Upper lobe of right lung (tissue), 1 donor: ENCODE measurements at regions not wholly inside any gene's neighbourhood (a gene's known extent, or its start where the extent isn't known, plus 50 kb on each side); places are given as distances from the start of the nearest gene placed in this dataset.
A peak's percentile ranks its signal among the peaks of the same experiment; 100 is the strongest.

Experiments
- ATAC-seq: fragments of 200-7000 bp; cut with Tn5 transposase; one replicate; pipeline ENCODE4 v1.9.1; 2020; ENCODE audit warnings: mild to moderate bottlenecking, moderate library complexity
- DNase-seq: peaks from one replicate; pipeline ENCODE4 v3.0.0-alpha.2; 2020
- H3K27ac ChIP-seq: fragments of 200-600 bp; one replicate; pipeline ENCODE4 v1.8.0; 2022
- H3K27me3 ChIP-seq: fragments of 200-600 bp; one replicate; pipeline ENCODE4 v1.8.0; 2022; ENCODE audit warnings: mild to moderate bottlenecking
- H3K36me3 ChIP-seq: fragments of 200-600 bp; one replicate; pipeline ENCODE4 v1.8.0; 2022
- H3K4me1 ChIP-seq: fragments of 200-600 bp; one replicate; pipeline ENCODE4 v1.8.0; 2022
- H3K4me3 ChIP-seq: fragments of 200-600 bp; one replicate; pipeline ENCODE4 v1.8.0; 2022; ENCODE audit warnings: mild to moderate bottlenecking
- H3K9me3 ChIP-seq: fragments of 200-600 bp; one replicate; pipeline ENCODE4 v1.8.0; 2022
- intact Hi-C: fragments of 100-400 bp; cut with DNase I; formaldehyde crosslinking; loops from one replicate; pipeline ENCODE4 v1.11.0; 2022
- TF ChIP-seq, protein P1 (sequence below): fragments of 200-600 bp; IDR thresholded peaks from one replicate; pipeline ENCODE4 v1.8.0; 2022; ENCODE audit warnings: antibody characterized with exemption
- donor health status: DM: no; HTN: yes; CAD: no; lungs with severe emphysema.

DNA sequence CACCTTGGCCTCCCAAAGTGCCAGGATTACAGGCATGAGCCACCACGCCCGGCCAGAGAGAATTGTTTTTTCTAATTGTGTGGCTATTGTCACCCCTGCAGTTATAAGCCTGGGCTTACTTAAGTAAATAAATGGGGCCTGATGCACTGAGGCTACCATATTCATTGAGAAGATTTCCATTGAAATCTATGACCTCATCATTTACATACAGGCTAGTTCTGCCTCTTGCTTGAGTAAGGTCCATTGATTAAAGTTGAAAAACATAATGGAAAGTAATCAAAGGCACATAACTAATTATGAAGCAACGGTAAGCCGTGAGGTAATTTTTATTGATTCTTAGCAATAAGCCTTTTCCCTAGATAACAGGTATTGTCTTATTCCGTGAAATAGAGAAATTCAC, 788.9 kb downstream of the ADGRL2 start:
- no peaks in the 10 kb centered on the region for H3K36me3 ChIP-seq
- no peaks in the 10 kb centered on the region for H3K27me3 ChIP-seq
- H3K4me1 ChIP-seq: no peaks in the 10 kb centered on the region
- H3K27ac ChIP-seq: no peak overlapping the region
- DNase-seq: no peak
- intact Hi-C loops: no loop called here
- TF ChIP-seq, protein P1, sequence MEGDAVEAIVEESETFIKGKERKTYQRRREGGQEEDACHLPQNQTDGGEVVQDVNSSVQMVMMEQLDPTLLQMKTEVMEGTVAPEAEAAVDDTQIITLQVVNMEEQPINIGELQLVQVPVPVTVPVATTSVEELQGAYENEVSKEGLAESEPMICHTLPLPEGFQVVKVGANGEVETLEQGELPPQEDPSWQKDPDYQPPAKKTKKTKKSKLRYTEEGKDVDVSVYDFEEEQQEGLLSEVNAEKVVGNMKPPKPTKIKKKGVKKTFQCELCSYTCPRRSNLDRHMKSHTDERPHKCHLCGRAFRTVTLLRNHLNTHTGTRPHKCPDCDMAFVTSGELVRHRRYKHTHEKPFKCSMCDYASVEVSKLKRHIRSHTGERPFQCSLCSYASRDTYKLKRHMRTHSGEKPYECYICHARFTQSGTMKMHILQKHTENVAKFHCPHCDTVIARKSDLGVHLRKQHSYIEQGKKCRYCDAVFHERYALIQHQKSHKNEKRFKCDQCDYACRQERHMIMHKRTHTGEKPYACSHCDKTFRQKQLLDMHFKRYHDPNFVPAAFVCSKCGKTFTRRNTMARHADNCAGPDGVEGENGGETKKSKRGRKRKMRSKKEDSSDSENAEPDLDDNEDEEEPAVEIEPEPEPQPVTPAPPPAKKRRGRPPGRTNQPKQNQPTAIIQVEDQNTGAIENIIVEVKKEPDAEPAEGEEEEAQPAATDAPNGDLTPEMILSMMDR: no peak
- H3K9me3 ChIP-seq: no peaks in the 10 kb centered on the region
- ATAC-seq: no peak
- H3K4me3 ChIP-seq: no peak overlapping the region

DNA sequence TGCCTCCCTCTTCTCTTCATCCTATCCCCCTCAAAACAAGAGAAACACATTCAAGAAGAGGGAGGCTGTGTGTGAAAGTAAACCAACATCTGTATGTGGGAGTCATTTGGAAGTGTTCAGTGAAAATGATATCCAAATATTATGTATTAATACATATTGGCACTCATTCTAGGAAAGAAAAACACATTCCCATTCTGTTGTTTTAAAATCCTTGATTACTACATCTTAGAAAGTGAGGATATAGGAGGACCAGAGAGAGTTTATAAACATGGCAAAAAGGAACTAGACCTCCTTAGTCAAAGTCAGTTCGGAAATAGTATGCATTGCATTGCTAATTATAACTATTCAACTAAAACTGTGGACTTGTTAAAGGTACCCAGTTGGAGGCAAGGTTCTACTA, 786.6 kb downstream of the ADGRL2 start:
- no peak for ATAC-seq
- no peak overlapping the region for H3K4me3 ChIP-seq
- no peaks in the 10 kb centered on the region for H3K9me3 ChIP-seq
- intact Hi-C loops: no loop called here
- H3K27ac ChIP-seq: no peak overlapping the region
- TF ChIP-seq, protein P1: no peak
- no peaks in the 10 kb centered on the region for H3K36me3 ChIP-seq
- H3K4me1 ChIP-seq: no peaks in the 10 kb centered on the region
- no peak for DNase-seq
- H3K27me3 ChIP-seq: no peaks in the 10 kb centered on the region

DNA sequence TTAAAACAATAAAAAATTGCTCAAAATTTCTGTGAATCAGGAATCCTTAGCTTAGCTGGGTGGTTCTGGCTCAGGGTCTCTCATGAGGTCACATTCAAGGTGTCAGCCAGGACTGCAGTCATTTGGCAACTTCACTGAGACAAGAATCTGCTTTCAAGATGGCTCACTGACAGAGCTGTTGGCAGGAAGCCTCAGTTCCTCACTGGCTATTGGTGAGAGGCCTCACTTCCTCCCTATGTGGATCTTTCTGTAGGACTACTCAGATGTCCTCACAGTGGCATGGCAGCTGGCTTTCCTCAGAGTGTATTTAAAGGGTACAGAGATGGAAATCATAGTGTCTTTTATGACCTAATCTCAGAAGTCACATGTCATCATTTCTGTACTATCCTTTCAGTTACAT, 785.7 kb downstream of the ADGRL2 start:
- Histone ChIP-seq H3K4me3 (no peak overlapping the region), H3K27me3 (no peaks in the 10 kb centered on the region), H3K9me3 (no peaks in the 10 kb centered on the region), H3K27ac (no peak overlapping the region), H3K4me1 (no peaks in the 10 kb centered on the region), H3K36me3 (no peaks in the 10 kb centered on the region)
- DNase-seq: no peak
- intact Hi-C loops: no loop called here
- TF ChIP-seq, protein P1: no peak
- ATAC-seq: peak; percentile 40

DNA sequence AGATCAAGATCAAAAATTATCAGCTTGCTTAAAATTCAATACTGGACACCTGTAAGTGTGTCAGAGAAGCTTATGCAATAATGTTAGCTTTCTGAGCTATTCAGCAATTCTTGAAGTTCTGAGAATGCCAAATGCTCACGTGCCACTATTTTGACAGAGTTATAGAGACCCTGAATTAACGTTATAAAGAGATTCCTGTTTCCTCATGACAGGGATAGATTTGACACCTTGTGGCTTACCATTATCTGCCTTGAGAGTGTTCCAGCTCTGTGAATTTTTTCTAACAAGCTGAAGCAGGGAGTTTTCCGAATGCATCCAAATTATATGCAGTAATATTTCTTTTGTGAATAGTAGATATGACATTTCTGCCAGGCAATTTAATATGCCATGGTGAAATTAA, 781.6 kb downstream of the ADGRL2 start:
- TF ChIP-seq, protein P1: no peak
- Histone ChIP-seq H3K27ac (no peak overlapping the region), H3K36me3 (no peaks in the 10 kb centered on the region), H3K4me1 (no peaks in the 10 kb centered on the region), H3K9me3 (no peaks in the 10 kb centered on the region), H3K4me3 (no peak overlapping the region), H3K27me3 (no peaks in the 10 kb centered on the region)
- DNase-seq (no peak), ATAC-seq (no peak)
- intact Hi-C loops: no loop called here

DNA sequence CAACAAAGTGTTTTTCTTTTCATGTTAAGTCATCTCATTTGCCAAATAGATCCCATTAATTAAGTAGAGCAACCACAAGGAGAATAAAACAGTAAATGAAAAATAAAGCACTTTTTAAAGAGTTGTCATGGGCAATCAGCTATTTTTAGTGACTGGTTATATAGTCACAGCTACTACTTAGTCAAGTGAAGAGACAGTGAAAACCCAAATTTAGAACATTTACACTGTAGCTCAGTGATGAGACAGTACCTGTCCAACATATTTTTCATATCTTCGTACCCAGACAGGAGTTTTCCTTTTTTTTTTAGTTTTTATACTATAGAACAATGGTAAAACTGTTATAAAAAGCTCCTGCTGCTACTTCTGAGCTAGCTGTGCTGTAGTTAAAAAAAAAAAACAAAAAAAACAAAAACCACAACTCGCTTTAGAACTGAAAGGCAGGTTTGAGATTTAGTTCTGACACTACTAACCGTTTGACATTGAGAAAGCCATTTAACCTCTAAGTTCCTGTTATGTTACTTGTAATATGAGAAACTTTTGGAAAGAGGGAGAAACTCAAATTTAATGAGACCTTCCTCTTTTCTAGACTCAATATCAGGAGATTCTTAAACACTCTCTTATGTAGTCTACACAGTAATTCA, 777.5 kb downstream of the ADGRL2 start:
- ATAC-seq (no peak), DNase-seq (no peak)
- Histone ChIP-seq H3K27ac (no peak overlapping the region), H3K9me3 (no peaks in the 10 kb centered on the region), H3K36me3 (no peaks in the 10 kb centered on the region), H3K4me1 (no peaks in the 10 kb centered on the region), H3K27me3 (no peaks in the 10 kb centered on the region), H3K4me3 (no peak overlapping the region)
- intact Hi-C loops: no loop called here
- TF ChIP-seq, protein P1: no peak

DNA sequence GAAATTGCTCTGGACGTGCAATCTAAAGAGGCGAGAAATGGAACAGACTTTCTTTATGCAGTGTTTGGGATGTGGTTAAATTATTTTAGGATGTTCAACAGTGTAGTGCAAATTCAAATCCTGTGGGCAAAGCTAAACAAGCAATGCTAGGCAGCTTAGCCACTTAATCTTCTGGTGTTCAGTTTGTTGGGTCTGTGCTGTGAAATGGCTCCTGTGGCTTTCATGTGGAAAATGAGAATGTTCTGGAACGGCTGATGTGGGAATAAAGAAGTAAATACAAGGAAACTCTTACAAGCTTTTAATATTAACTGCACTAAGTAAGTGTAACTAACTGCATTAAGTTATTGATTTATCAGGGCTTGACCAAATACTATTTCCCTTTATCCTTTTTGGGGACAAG, 766.6 kb downstream of the ADGRL2 start:
- TF ChIP-seq, protein P1: no peak
- no peaks in the 10 kb centered on the region for H3K27me3 ChIP-seq
- ATAC-seq (no peak), DNase-seq (no peak)
- H3K9me3 ChIP-seq: no peaks in the 10 kb centered on the region
- no peak overlapping the region for H3K4me3 ChIP-seq
- H3K36me3 ChIP-seq: no peaks in the 10 kb centered on the region
- intact Hi-C loops: no loop called here
- peaks cover 8% of the 10 kb centered on the region for H3K4me1 ChIP-seq
- no peak overlapping the region for H3K27ac ChIP-seq
